Duodenal mucosa (tissue), 2 donors: ENCODE measurements at regions not wholly inside any gene's neighbourhood (a gene's known extent, or its start where the extent isn't known, plus 50 kb on each side); places are given as distances from the start of the nearest gene placed in this dataset.
A peak's percentile ranks its signal among the peaks of the same experiment; 100 is the strongest.

Experiments
- H3K27ac ChIP-seq: one replicate; pipeline ENCODE4 v1.7.0; 2013; ENCODE audit warnings: low read depth, low read length
- H3K27me3 ChIP-seq, 2 donors: one replicate each; pipeline ENCODE4 v1.7.0; 2013; ENCODE audit warnings: low read length in 2 of 2, control low read depth in 1 of 2; ENCODE audit not compliant: insufficient read depth in 2 of 2, control insufficient read depth in 1 of 2
- H3K36me3 ChIP-seq, 2 donors: one replicate each; pipeline ENCODE4 v1.7.0; 2013; ENCODE audit warnings: low read length in 2 of 2, control low read depth in 1 of 2; ENCODE audit not compliant: insufficient read depth in 2 of 2, control insufficient read depth in 1 of 2
- H3K4me1 ChIP-seq, 2 donors: one replicate each; pipeline ENCODE4 v1.7.0; 2013; ENCODE audit warnings: low read length in 2 of 2, control low read depth in 1 of 2; ENCODE audit not compliant: insufficient read depth in 2 of 2, control insufficient read depth in 1 of 2
- H3K4me3 ChIP-seq, 2 donors: one replicate each; pipeline ENCODE4 v1.7.0; 2013; ENCODE audit warnings: low read length in 2 of 2, low read depth in 1 of 2
- H3K9ac ChIP-seq, 2 donors: one replicate each; pipeline ENCODE4 v1.7.0; 2013; ENCODE audit warnings: low read length in 2 of 2, low read depth in 1 of 2
- H3K9me3 ChIP-seq, 2 donors: one replicate each; pipeline ENCODE4 v1.7.0; 2013; ENCODE audit warnings: low read length in 2 of 2, control low read depth in 1 of 2; ENCODE audit not compliant: control insufficient read depth in 1 of 2

DNA sequence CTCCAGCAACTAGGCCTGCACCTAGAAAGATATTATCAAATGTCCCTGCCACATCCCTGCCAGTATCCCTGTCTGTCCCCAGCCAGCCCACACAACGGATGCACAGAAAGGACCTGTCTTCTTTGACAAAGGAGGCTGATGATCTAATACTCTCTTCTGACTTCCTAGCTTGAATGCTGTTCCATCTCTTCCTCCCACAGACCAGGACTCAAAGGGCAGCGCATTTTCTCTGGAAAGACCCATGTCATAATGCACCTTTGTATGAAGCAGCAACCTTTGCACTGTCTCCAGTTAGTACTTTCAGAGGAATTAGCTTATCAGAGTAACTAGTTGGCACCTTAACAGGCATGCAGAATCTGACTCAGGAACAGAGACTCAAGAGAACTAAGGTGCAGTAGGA is 53.3 kb upstream of the TAF8 start:
- no peak overlapping the region for H3K9ac ChIP-seq
- no peak overlapping the region for H3K27ac ChIP-seq
- no peak overlapping the region for H3K4me3 ChIP-seq
- peaks cover 0 to 9% of the 10 kb centered on the region in 2 donors for H3K4me1 ChIP-seq
- H3K27me3 ChIP-seq, result no peaks in the 10 kb centered on the region
- H3K9me3 ChIP-seq, result no peaks in the 10 kb centered on the region
- no peaks in the 10 kb centered on the region for H3K36me3 ChIP-seq

GRCh38 chr6:41997456-41997855 is 52.9 kb upstream of the TAF8 start:
- H3K9me3 ChIP-seq, result no peaks in the 10 kb centered on the region
- peak overlapping the region; percentile 43 for H3K27ac ChIP-seq
- H3K27me3 ChIP-seq, result no peaks in the 10 kb centered on the region

More at GRCh38 chr6:41997456-41997855, 52.9 kb upstream of the TAF8 start:
- Histone ChIP-seq H3K9ac (no peak overlapping the region), H3K36me3 (no peaks in the 10 kb centered on the region), H3K4me3 (peak overlapping the region in 1 of 2 donors; percentile 16), H3K4me1 (peaks cover 0 to 9% of the 10 kb centered on the region in 2 donors)
